Calu3 (cell line): ENCODE measurements at regions not wholly inside any gene's neighbourhood (a gene's known extent, or its start where the extent isn't known, plus 50 kb on each side); places are given as distances from the start of the nearest gene placed in this dataset.

Experiments used
- BruUV-seq: library from RNA; stranded (reverse); fragments of 400-500 nt; replicated peaks from 2 replicates; lab custom pipeline; 2021; lab: Mats Ljungman, UMichigan
- CTCF ChIA-PET: fragments of 300-600 bp; sonication (Branson Sonifier 250); formaldehyde crosslinking; loops from one replicate; lab custom pipeline; 2022; ENCODE audit warnings: antibody characterized with exemption; lab: Charles Lee
- DNase-seq: peaks from one replicate; pipeline ENCODE4 v3.0.0; 2022
- H3K27ac Mint-ChIP-seq: one replicate; pipeline ENCODE4 v1.8.0; 2022; ENCODE audit warnings: mixed read lengths; ENCODE audit not compliant: unreplicated experiment
- H3K27me3 Mint-ChIP-seq: one replicate; pipeline ENCODE4 v1.8.0; 2022; ENCODE audit warnings: mixed read lengths; ENCODE audit not compliant: unreplicated experiment
- H3K36me3 Mint-ChIP-seq: one replicate; pipeline ENCODE4 v1.8.0; 2022; ENCODE audit warnings: mild to moderate bottlenecking, moderate library complexity, mixed read lengths; ENCODE audit not compliant: insufficient read depth, unreplicated experiment
- H3K4me1 Mint-ChIP-seq: one replicate; pipeline ENCODE4 v1.8.0; 2022; ENCODE audit warnings: mild to moderate bottlenecking, low read depth, mixed read lengths; ENCODE audit not compliant: unreplicated experiment
- H3K4me3 Mint-ChIP-seq: one replicate; pipeline ENCODE4 v1.8.0; 2022; ENCODE audit warnings: mild to moderate bottlenecking, low read depth, moderate library complexity, mixed read lengths; ENCODE audit not compliant: unreplicated experiment
- H3K9me3 Mint-ChIP-seq: one replicate; pipeline ENCODE4 v1.8.0; 2022; ENCODE audit warnings: low read depth, mixed read lengths; ENCODE audit not compliant: unreplicated experiment
- CTCF ChIP-seq: fragments of 200-600 bp; IDR thresholded peaks from one replicate; pipeline ENCODE4 v1.8.0; 2022; ENCODE audit warnings: antibody characterized with exemption; ENCODE audit not compliant: unreplicated experiment
- intact Hi-C: fragments of 100-400 bp; cut with micrococcal nuclease; formaldehyde crosslinking; loops from one replicate; pipeline ENCODE4 v1.10.0; 2022; ENCODE audit not compliant: unreplicated experiment

GRCh38 chr14:25882899-25883298, 714.9 kb downstream of the NOVA1 start:
- TF ChIP-seq CTCF, result no peak
- peaks cover 5% of the 10 kb centered on the region for H3K9me3 Mint-ChIP-seq
- no peaks in the 10 kb centered on the region for H3K27me3 Mint-ChIP-seq
- H3K4me1 Mint-ChIP-seq, result no peaks in the 10 kb centered on the region
- CTCF ChIA-PET, result no interaction called here
- H3K27ac Mint-ChIP-seq, result no peak overlapping the region
- no TSS peak for BruUV-seq
- H3K36me3 Mint-ChIP-seq, result no peaks in the 10 kb centered on the region
- intact Hi-C loops, result no loop called here
- no peak overlapping the region for H3K4me3 Mint-ChIP-seq
- no peak for DNase-seq

- no TSS peak for BruUV-seq
- no peaks in the 10 kb centered on the region for H3K36me3 Mint-ChIP-seq
- intact Hi-C loops, result no loop called here
- H3K27me3 Mint-ChIP-seq, result no peaks in the 10 kb centered on the region
- no peak for DNase-seq
- no peaks in the 10 kb centered on the region for H3K4me1 Mint-ChIP-seq
- H3K27ac Mint-ChIP-seq, result no peak overlapping the region
- H3K9me3 Mint-ChIP-seq, result peaks cover 3% of the 10 kb centered on the region
- CTCF ChIA-PET, result no interaction called here
- H3K4me3 Mint-ChIP-seq, result no peak overlapping the region
- no peak for TF ChIP-seq CTCF
Measured at GRCh38 chr14:25875475-25875874, 722.4 kb downstream of the NOVA1 start.

- H3K4me1 Mint-ChIP-seq, result no peaks in the 10 kb centered on the region
- BruUV-seq, result no TSS peak
- no peaks in the 10 kb centered on the region for H3K27me3 Mint-ChIP-seq
- H3K4me3 Mint-ChIP-seq, result no peak overlapping the region
- intact Hi-C loops, result no loop called here
- no peak overlapping the region for H3K27ac Mint-ChIP-seq
- no peak for TF ChIP-seq CTCF
- no peak for DNase-seq
- CTCF ChIA-PET, result no interaction called here
- no peaks in the 10 kb centered on the region for H3K36me3 Mint-ChIP-seq
- peaks cover 9% of the 10 kb centered on the region for H3K9me3 Mint-ChIP-seq
Measured at GRCh38 chr14:25869854-25870253, 728.0 kb downstream of the NOVA1 start.

- TF ChIP-seq CTCF, result no peak
- Mint-ChIP-seq H3K27ac (no peak overlapping the region), H3K4me1 (no peaks in the 10 kb centered on the region), H3K27me3 (no peaks in the 10 kb centered on the region), H3K4me3 (no peak overlapping the region), H3K9me3 (peaks cover 14% of the 10 kb centered on the region), H3K36me3 (no peaks in the 10 kb centered on the region)
- no peak for DNase-seq
- CTCF ChIA-PET, result no interaction called here
- intact Hi-C loops, result no loop called here
- BruUV-seq, result no TSS peak
Measured at GRCh38 chr14:25868521-25869314, 729.1 kb downstream of the NOVA1 start.
